ENCODE measurements at regions not wholly inside any gene's neighbourhood (a gene's known extent, or its start where the extent isn't known, plus 50 kb on each side); places are given as distances from the start of the nearest gene placed in this dataset.
"Not testable (repeated sequence)": the region's sequence is repeated elsewhere in the genome, so short reads cannot be mapped to it uniquely, and the experiment has no call there.

GRCh38 chr14:28831126-28831525 is 64.5 kb downstream of the FOXG1 start:
- Histone ChIP-seq H3K36me3 (replicated peaks in 1 of 2; ENCODE audit: control extremely low read depth in 1 of 2, control insufficient read depth in 1 of 2, extremely low read depth in 1 of 2, insufficient read depth in 2 of 2, low read length in 1 of 2) (no peaks in the 10 kb centered on the region), H3K27me3 (replicated peaks in 1 of 4; ENCODE audit: control extremely low read depth in 1 of 4, control insufficient read depth in 3 of 4, insufficient read depth in 4 of 4, low read length in 3 of 4) (no peaks in the 10 kb centered on the region), H3K4me2 (replicated peaks; ENCODE audit: low read depth, low read length, poor library complexity, severe bottlenecking) (no peak overlapping the region), H3K4me1 (ENCODE audit: control insufficient read depth in 2 of 2, insufficient read depth in 2 of 2, low read length in 2 of 2) (no peaks in the 10 kb centered on the region), H3K4me3 (ENCODE audit: control extremely low read depth in 1 of 5, extremely low read depth in 1 of 5, insufficient read depth in 1 of 5, low read depth in 2 of 5, low read length in 4 of 5) (no peak overlapping the region), H2AFZ (ENCODE audit: insufficient read depth, low read depth, low read length, poor library complexity, severe bottlenecking) (no peak overlapping the region), H4K20me1 (ENCODE audit: control insufficient read depth, insufficient read depth, low read length, poor library complexity, severe bottlenecking) (no peaks in the 10 kb centered on the region), H3K27ac (ENCODE audit: low read length in 2 of 2) (no peak overlapping the region), H3K79me2 (ENCODE audit: control insufficient read depth, insufficient read depth, low read length) (no peaks in the 10 kb centered on the region), H3K9me3 (ENCODE audit: control extremely low read depth in 1 of 3, control insufficient read depth in 2 of 3, insufficient read depth in 1 of 3, low read length in 2 of 3) (peaks cover 0 to 6% (median 0%) of the 10 kb centered on the region in 3 donors), H3K9ac (ENCODE audit: low read length) (no peak overlapping the region)
- DNase-seq (no peak), ATAC-seq (ENCODE audit: low read depth) (no peak)
- Mint-ChIP-seq H3K27ac (no peak overlapping the region), H3K9me3 (ENCODE audit: insufficient read depth) (no peaks in the 10 kb centered on the region), H3K27me3 (no peaks in the 10 kb centered on the region), H3K4me1 (peaks cover 10% of the 10 kb centered on the region), H3K4me3 (no peak overlapping the region)
- intact Hi-C loops (cut with micrococcal nuclease), result no loop called here
- no peak for TF ChIP-seq CTCF (IDR thresholded peaks at IDR 0.05)
- no peak for TF ChIP-seq EZH2 (IDR thresholded peaks at IDR 0.05; ENCODE audit: borderline replicate concordance, insufficient read depth, low read depth, low read length, poor library complexity, severe bottlenecking)
- WGBS (ENCODE audit: insufficient coverage), result no CpG with 5 or more reads among the region's 3 CpGs
- ChIA-PET CTCF (no interaction called here), POLR2A (no interaction called here)

GRCh38 chr14:28842569-28842968 is 76.0 kb downstream of the FOXG1 start:
- H3K4me1 ChIP-seq (ENCODE audit: control insufficient read depth in 2 of 2, insufficient read depth in 2 of 2, low read length in 2 of 2); H3K4me1 Mint-ChIP-seq; H3K79me2 ChIP-seq (ENCODE audit: control insufficient read depth, insufficient read depth, low read length); DNase-seq; H3K27me3 Mint-ChIP-seq; POLR2A ChIA-PET; H3K27me3 ChIP-seq (replicated peaks in 1 of 4; ENCODE audit: control extremely low read depth in 1 of 4, control insufficient read depth in 3 of 4, insufficient read depth in 4 of 4, low read length in 3 of 4); H4K20me1 ChIP-seq (ENCODE audit: control insufficient read depth, insufficient read depth, low read length, poor library complexity, severe bottlenecking); H3K9ac ChIP-seq (ENCODE audit: low read length); H3K4me2 ChIP-seq (replicated peaks; ENCODE audit: low read depth, low read length, poor library complexity, severe bottlenecking); H3K36me3 ChIP-seq (replicated peaks in 1 of 2; ENCODE audit: control extremely low read depth in 1 of 2, control insufficient read depth in 1 of 2, extremely low read depth in 1 of 2, insufficient read depth in 2 of 2, low read length in 1 of 2); H2AFZ ChIP-seq (ENCODE audit: insufficient read depth, low read depth, low read length, poor library complexity, severe bottlenecking); H3K27ac Mint-ChIP-seq; CTCF ChIA-PET; ATAC-seq (ENCODE audit: low read depth); intact Hi-C loops (cut with micrococcal nuclease); H3K9me3 Mint-ChIP-seq (ENCODE audit: insufficient read depth); H3K4me3 Mint-ChIP-seq; H3K27ac ChIP-seq (ENCODE audit: low read length in 2 of 2); H3K9me3 ChIP-seq (ENCODE audit: control extremely low read depth in 1 of 3, control insufficient read depth in 2 of 3, insufficient read depth in 1 of 3, low read length in 2 of 3); H3K4me3 ChIP-seq (ENCODE audit: control extremely low read depth in 1 of 5, extremely low read depth in 1 of 5, insufficient read depth in 1 of 5, low read depth in 2 of 5, low read length in 4 of 5): not testable (repeated sequence)
- WGBS (ENCODE audit: insufficient coverage), result 88% methylated on average over 5 of the region's 5 CpGs

All from B cell (primary cell).